ENCODE measurements at regions not wholly inside any gene's neighbourhood (a gene's known extent, or its start where the extent isn't known, plus 50 kb on each side); places are given as distances from the start of the nearest gene placed in this dataset.

DNA sequence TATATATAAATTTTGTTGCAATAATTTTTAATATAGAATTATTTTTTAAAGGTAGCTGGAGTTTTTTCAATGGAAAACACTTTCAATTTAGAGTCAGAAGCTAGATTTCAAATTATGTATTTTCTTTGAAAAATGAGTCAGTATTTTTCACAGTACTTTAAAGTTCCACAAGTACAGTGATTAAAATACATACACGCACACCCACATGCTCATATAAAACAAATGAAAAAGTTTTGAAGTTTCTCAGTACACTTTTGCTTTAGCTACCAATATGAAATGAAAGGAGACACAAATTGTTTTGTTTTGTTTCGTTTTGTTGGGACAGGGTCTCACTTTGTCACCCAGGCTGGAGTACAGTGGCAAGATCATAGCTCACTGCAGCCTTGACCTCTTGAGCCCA lies 98.6 kb downstream of the CYB561 start:
- peaks cover 1% of the 10 kb centered on the region for H3K36me3 Mint-ChIP-seq
- H3K9me3 Mint-ChIP-seq (ENCODE audit: low read depth), result no peaks in the 10 kb centered on the region
- DNase-seq (no peak), ATAC-seq (no peak)
- H3K4me1 Mint-ChIP-seq, result peaks cover 10% of the 10 kb centered on the region
- no peak overlapping the region for H3K4me3 Mint-ChIP-seq
- no peak overlapping the region for H3K27ac Mint-ChIP-seq
- no peaks in the 10 kb centered on the region for H3K27me3 Mint-ChIP-seq
- CTCF ChIA-PET, result interaction anchor here (1.1 to 1.5 kb wide), 2 partner anchors 11 to 59 kb away, joined by 3 to 5 read pairs; no protein-coding TSS in a partner anchor

DNA sequence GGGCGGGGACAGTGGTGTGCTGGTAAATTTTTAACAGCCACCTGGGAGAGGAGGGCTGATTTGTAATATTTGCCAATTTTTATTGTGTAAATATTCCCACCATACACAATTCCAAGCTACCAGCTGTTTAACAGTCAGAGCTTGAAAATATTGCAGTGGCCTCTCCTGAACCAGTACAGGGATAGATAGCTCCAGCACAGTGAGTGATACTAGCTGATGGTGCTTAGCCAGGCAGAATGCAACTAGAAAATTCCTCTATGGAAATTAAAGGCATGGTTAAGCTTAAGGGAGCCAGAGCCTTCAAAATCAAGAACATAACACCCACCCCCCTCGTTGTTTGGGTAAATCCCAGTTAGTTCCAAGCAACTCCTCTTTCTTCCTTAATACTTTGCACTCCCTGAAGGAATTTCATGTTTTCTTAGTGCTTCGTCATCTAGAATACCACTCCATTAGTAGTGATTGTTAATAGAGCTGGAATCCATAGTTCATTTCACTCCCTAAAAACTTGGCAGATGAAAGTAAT lies 96.6 kb downstream of the CYB561 start:
- ATAC-seq (no peak), DNase-seq (no peak)
- Mint-ChIP-seq H3K27me3 (no peaks in the 10 kb centered on the region), H3K36me3 (peaks cover 1% of the 10 kb centered on the region), H3K4me3 (no peak overlapping the region), H3K9me3 (ENCODE audit: low read depth) (no peaks in the 10 kb centered on the region), H3K4me1 (peaks cover 10% of the 10 kb centered on the region), H3K27ac (no peak overlapping the region)
- CTCF ChIA-PET, result no interaction called here

DNA sequence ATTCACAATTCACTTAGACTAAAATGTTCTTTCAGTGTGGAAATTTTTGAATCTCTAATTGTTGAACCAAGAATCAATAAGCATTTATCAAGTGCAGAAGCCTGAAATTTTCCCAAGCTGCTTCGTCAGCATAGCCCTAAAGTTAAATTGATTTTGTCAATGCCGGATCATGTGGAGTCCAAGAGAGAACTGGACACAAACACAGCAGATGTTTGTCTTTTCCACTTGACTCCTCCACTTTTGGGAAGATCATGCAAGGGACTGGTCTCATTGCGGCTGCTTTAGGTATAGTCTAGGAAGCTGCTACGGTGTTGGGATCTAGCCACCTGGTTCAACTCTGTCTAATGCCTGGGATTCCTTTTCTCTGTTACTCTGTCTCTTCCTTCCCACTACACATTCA lies 95.7 kb downstream of the CYB561 start:
- CTCF ChIA-PET, result no interaction called here
- DNase-seq (no peak), ATAC-seq (no peak)
- Mint-ChIP-seq H3K4me3 (no peak overlapping the region), H3K27ac (no peak overlapping the region), H3K36me3 (no peaks in the 10 kb centered on the region), H3K4me1 (peaks cover 10% of the 10 kb centered on the region), H3K27me3 (no peaks in the 10 kb centered on the region), H3K9me3 (ENCODE audit: low read depth) (no peaks in the 10 kb centered on the region)

DNA sequence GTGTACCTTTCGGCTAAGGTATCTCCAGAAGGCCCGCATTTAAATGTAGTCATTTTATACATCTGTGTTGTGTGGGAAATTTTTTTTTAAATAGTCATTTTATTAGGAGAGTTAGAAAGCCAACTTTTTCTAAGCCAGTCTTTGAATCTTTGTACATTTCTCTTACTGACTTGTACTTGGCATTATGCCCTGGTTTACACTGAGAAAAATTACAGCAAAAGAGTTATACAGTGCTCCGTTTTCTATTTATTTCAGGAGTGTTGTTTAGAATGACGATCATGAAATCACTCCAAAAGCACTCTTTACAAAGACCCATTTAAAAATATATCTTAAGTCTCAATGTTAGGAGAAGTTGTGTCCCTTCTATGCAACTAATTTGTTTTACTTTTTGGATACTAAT lies 91.8 kb downstream of the CYB561 start:
- DNase-seq (no peak), ATAC-seq (no peak)

DNA sequence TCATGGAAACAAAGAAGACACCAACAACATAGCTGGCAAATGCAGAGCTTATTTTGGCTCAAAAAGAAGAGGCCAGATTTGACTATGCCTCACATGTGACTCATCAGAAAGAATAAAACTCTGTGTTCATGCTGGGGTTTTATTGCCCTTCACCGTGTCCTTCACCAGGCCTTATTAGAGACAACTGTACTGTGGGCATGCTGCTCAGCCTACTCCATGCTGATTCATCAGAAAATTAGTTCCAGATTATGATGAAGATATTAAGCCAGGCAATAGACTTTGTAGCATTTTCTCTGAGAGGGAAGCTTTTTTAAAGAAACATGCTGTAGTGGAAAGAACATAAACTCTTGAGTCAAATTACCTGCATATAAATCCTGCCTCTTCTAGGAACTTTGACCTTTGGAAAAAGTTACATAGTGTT lies 89.8 kb downstream of the CYB561 start:
- no peaks in the 10 kb centered on the region for H3K4me1 Mint-ChIP-seq
- no peak overlapping the region for H3K27ac Mint-ChIP-seq
- H3K9me3 Mint-ChIP-seq (ENCODE audit: low read depth), result no peaks in the 10 kb centered on the region
- no peaks in the 10 kb centered on the region for H3K27me3 Mint-ChIP-seq
- no peak overlapping the region for H3K4me3 Mint-ChIP-seq
- no peaks in the 10 kb centered on the region for H3K36me3 Mint-ChIP-seq
- CTCF ChIA-PET, result no interaction called here
- no peak for DNase-seq
- ATAC-seq, result no peak

More for the DNA sequence above, 91.8 kb downstream of the CYB561 start:
- Mint-ChIP-seq H3K4me3 (no peak overlapping the region), H3K36me3 (no peaks in the 10 kb centered on the region), H3K4me1 (no peaks in the 10 kb centered on the region), H3K27ac (no peak overlapping the region), H3K9me3 (ENCODE audit: low read depth) (no peaks in the 10 kb centered on the region), H3K27me3 (no peaks in the 10 kb centered on the region)
- CTCF ChIA-PET, result no interaction called here

DNA sequence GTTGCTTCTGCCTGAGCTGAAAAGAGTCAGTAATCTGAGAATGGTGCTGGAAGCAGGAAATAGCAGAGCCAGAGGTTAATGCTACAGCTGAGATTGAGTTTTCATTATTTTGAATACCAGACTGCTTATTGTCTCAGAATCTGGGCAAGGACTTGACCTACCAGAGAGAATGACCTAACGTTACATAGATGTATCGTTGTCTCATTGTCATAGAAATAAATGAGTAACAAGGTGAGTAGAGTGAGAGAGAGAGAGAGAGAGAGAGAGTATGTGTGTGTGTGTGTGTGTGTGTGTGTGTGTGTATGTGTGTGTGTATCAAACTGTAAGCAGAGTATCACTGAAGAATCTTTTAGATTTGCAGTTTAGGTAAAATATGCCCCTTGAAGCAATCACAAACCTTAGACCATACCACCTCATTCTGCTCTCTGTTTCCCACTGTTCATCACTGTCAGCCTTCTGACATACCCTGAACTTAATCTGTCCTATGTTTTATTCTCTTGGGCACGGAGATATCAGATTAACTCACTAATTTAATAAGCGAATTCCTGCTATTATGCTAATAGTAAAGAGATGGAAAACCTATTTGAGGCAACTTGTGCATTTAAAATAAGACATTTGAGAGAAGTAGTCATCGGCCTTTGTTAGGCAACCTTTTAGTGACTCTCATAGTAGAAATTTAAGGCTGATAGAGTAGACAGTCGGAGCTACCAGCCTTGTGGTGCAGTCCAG lies 87.8 kb downstream of the CYB561 start:
- H3K9me3 Mint-ChIP-seq (ENCODE audit: low read depth), result no peaks in the 10 kb centered on the region
- CTCF ChIA-PET, result no interaction called here
- H3K4me3 Mint-ChIP-seq, result no peak overlapping the region
- no peaks in the 10 kb centered on the region for H3K4me1 Mint-ChIP-seq
- DNase-seq (no peak), ATAC-seq (no peak)
- H3K27me3 Mint-ChIP-seq, result no peaks in the 10 kb centered on the region
- peaks cover 4% of the 10 kb centered on the region for H3K36me3 Mint-ChIP-seq
- H3K27ac Mint-ChIP-seq, result no peak overlapping the region

DNA sequence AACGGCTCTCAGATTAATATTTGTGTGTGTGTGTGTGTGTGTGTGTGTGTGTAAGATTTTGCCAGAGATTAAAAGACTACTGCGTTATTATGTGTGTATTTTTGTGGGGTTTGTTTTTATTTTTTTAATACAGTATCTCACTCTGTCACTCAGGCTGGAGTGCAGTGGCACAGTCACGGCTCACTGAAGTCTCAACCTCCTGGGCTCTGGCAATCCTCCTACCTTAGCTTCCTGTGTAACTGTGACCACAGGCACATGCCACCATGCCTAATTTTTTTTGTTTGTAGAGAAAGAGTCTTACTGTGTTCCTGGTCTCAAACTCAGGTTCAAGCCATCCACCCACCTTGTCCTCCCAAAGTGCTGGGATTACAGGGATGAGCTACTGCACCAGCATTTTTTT lies 87.2 kb downstream of the CYB561 start:
- H3K4me3 Mint-ChIP-seq, result no peak overlapping the region
- CTCF ChIA-PET, result no interaction called here
- H3K27me3 Mint-ChIP-seq, result no peaks in the 10 kb centered on the region
- DNase-seq (no peak), ATAC-seq (no peak)
- no peaks in the 10 kb centered on the region for H3K9me3 Mint-ChIP-seq (ENCODE audit: low read depth)
- peaks cover 4% of the 10 kb centered on the region for H3K36me3 Mint-ChIP-seq
- H3K27ac Mint-ChIP-seq, result no peak overlapping the region
- H3K4me1 Mint-ChIP-seq, result no peaks in the 10 kb centered on the region

DNA sequence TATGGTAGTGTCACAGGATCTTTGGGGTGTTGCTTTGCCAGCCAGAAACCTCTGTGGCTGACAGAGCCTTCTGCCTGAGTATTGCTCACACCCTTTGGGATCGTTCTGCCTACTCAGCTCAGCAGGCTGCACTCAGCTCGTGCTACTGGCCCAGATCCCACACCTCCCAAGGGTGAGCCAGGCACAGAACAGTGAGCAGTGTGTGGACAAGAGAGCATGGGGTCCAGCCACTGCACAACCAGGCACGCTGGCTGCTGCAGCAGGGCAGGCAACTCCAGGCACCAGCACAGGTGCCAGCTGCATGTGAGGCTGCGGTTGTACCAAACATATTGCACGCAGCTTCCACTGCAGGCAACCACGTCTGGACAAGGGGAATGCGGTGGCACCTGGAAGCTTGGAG lies 84.9 kb downstream of the CYB561 start:
- no peaks in the 10 kb centered on the region for H3K27me3 Mint-ChIP-seq

DNA sequence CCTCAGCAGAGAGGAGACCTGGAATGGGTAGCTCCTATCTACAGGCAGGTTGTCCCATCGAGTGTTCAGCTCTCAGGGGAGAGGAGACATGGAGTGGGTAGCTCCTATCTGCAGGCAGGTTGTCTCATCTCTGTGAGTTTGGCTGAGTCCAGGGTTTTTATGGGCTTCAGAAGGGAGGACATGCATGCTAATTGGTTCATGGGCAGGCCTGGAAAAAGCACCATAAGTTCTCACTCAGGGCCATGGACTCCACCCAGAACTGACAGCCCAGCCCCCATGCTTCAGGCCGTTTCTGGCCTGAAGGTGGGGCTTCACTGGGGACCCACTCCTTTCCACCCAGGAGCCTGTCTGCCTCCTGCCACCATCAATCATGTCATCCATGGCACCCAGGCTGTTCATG lies 84.0 kb downstream of the CYB561 start:
- no peak for ATAC-seq
- Mint-ChIP-seq H3K9me3 (ENCODE audit: low read depth) (no peaks in the 10 kb centered on the region), H3K27me3 (no peaks in the 10 kb centered on the region), H3K4me3 (no peak overlapping the region), H3K4me1 (no peaks in the 10 kb centered on the region), H3K27ac (no peak overlapping the region), H3K36me3 (peaks cover 4% of the 10 kb centered on the region)
- no peak for DNase-seq
- CTCF ChIA-PET, result no interaction called here

More for the DNA sequence above, 84.9 kb downstream of the CYB561 start:
- CTCF ChIA-PET, result no interaction called here
- Mint-ChIP-seq H3K9me3 (ENCODE audit: low read depth) (no peaks in the 10 kb centered on the region), H3K4me1 (no peaks in the 10 kb centered on the region), H3K27ac (no peak overlapping the region), H3K36me3 (peaks cover 4% of the 10 kb centered on the region), H3K4me3 (no peak overlapping the region)
- ATAC-seq (no peak), DNase-seq (no peak)

DNA sequence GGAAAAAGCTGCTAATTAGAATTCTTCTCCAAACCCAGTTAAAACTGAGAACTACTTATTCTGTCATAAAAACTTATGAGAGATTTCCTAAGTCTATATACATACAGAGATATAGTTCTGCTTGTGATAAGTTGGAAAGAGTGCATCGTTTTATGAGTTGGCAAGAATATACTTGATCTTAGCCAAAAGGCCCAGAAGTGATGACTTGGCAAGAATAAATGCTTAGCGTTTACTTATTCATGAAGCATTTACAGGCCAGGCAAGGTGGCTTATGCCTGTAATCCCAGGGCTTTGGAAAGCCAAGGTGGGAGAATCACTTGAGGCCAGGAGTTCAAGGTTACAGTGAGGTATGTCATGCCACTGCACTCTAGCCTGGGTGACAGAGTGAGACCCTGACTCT lies 81.7 kb downstream of the CYB561 start:
- H3K27me3 Mint-ChIP-seq, result no peaks in the 10 kb centered on the region
- no peaks in the 10 kb centered on the region for H3K4me1 Mint-ChIP-seq
- H3K9me3 Mint-ChIP-seq (ENCODE audit: low read depth), result no peaks in the 10 kb centered on the region
- ATAC-seq (no peak), DNase-seq (no peak)
- H3K27ac Mint-ChIP-seq, result no peak overlapping the region
- peaks cover 4% of the 10 kb centered on the region for H3K36me3 Mint-ChIP-seq
- no peak overlapping the region for H3K4me3 Mint-ChIP-seq
- CTCF ChIA-PET, result no interaction called here

DNA sequence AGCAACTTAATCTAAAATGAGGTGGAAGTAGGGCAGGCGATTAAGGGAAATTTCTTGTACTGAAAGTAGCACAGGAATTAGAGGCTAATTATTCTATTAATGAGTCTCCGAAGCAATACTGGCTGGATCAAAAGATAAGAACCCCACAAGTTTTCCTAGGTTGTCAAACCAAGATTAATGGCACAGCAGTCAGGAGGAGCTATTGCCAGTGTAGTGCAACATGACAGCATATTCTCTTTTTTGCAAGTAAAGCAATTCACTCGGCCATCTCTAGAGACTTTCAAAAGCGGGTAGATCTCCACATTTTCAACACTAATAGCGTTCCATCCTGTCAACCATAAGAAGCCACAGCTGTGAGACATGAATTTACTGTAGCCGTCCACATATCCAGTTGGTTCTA lies 81.2 kb downstream of the CYB561 start:
- CTCF ChIA-PET, result no interaction called here
- DNase-seq (no peak), ATAC-seq (no peak)
- Mint-ChIP-seq H3K36me3 (peaks cover 4% of the 10 kb centered on the region), H3K4me3 (no peak overlapping the region), H3K9me3 (ENCODE audit: low read depth) (no peaks in the 10 kb centered on the region), H3K27me3 (no peaks in the 10 kb centered on the region), H3K27ac (no peak overlapping the region), H3K4me1 (no peaks in the 10 kb centered on the region)

DNA sequence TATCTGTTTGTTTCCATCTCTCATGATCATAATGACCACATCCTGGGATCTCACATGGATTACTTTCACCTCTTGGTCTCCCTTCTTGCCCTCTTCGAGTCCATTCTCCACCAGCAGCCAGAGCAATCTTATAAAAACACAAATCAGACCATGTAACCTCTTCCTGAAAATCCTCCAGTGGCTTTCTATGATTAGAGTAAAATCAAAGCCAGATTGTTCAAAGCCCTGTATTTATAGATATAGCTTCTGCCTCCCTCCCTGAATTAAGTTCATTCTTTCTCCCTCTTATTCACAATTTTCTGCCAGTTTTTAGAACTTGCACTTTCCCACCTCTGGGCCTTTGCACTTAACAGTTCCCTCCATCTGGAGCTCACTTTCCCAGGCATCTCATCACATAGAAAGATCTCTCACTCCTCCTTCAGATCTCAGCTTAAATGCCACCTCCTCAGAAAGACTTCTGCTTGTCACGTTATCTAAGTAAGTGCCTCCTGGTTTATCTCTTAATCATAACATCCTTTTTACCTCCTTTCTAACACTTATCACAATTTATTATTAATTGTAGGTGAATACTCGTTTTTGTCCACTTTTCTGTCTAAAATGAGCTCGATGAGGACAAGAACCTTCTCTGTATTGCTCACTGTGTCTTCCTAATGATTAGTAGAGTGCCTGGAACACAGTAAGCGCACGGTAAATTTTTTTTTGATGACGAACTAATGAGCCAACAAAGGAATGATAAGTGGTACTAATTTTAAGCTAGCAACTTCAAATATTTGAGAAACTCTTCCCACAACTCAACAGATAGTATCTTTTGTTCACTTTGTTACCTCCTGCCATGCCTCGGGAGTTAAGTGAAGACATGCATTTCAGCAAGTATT lies 80.5 kb downstream of the CYB561 start:
- peaks cover 4% of the 10 kb centered on the region for H3K36me3 Mint-ChIP-seq
- H3K27me3 Mint-ChIP-seq, result no peaks in the 10 kb centered on the region
- no peaks in the 10 kb centered on the region for H3K4me1 Mint-ChIP-seq
- H3K4me3 Mint-ChIP-seq, result no peak overlapping the region
- H3K9me3 Mint-ChIP-seq (ENCODE audit: low read depth), result no peaks in the 10 kb centered on the region
- ATAC-seq, result no peak
- CTCF ChIA-PET, result interaction anchor here (1.6 kb wide), 1 partner anchor 41 kb away, joined by 5 read pairs; no protein-coding TSS in a partner anchor
- no peak overlapping the region for H3K27ac Mint-ChIP-seq
- DNase-seq, result no peak

DNA sequence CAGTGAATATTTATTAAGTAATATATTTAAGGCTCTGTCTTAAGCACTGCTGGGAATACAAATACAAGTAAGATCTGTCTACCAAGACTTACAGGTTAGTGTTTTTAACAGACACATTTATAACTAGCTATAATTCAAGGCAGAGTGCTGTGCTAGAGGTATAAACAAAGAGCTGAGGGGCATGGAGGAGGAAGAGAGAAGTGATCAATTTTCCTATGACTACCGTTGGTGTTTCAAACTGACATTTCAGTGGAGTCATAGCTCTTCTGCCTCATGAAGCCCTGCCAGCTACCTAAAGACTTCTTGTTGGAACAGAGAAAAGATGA lies 79.9 kb downstream of the CYB561 start:
- no peak overlapping the region for H3K4me3 Mint-ChIP-seq
- no peaks in the 10 kb centered on the region for H3K4me1 Mint-ChIP-seq
- no peak for ATAC-seq
- no peaks in the 10 kb centered on the region for H3K9me3 Mint-ChIP-seq (ENCODE audit: low read depth)
- H3K27me3 Mint-ChIP-seq, result no peaks in the 10 kb centered on the region
- H3K36me3 Mint-ChIP-seq, result peaks cover 4% of the 10 kb centered on the region
- no peak for DNase-seq
- CTCF ChIA-PET, result interaction anchor here (1.6 kb wide), 1 partner anchor 40 kb away, joined by 5 read pairs; no protein-coding TSS in a partner anchor
- no peak overlapping the region for H3K27ac Mint-ChIP-seq

DNA sequence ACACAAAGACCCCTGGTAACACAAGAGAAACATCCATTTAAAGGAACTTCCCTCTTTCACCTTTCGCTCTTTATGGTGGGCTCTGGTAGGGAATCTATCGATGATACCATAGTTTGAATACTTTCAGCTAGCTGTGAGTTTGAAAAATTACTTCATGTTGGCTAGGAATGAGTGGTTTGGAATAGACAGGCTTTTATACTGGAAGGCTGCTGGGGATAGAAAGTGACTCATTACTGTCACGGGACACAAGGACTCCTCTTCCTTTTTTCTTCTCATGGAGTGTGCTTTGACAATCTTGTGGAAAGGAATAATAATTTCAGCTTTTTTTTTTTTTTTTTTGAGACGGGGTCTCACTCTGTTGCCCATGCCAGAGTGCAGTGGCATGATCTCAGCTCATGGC lies 76.9 kb downstream of the CYB561 start:
- H3K36me3 Mint-ChIP-seq, result no peaks in the 10 kb centered on the region
- H3K27ac Mint-ChIP-seq, result no peak overlapping the region
- no peak for ATAC-seq
- CTCF ChIA-PET, result no interaction called here
- no peaks in the 10 kb centered on the region for H3K9me3 Mint-ChIP-seq (ENCODE audit: low read depth)
- H3K4me1 Mint-ChIP-seq, result no peaks in the 10 kb centered on the region
- no peaks in the 10 kb centered on the region for H3K27me3 Mint-ChIP-seq
- H3K4me3 Mint-ChIP-seq, result no peak overlapping the region
- no peak for DNase-seq

Data from activated CD8-positive, alpha-beta memory T cell treated with anti-CD3 and anti-CD28 coated beads, Interleukin-2, amount 10 ng/mL, durations not matched to agents 7 days and 5 days (primary cell).